Calu3 (cell line): ENCODE measurements at regions not wholly inside any gene's neighbourhood (a gene's known extent, or its start where the extent isn't known, plus 50 kb on each side); places are given as distances from the start of the nearest gene placed in this dataset.

Experiments used
- BruUV-seq: library from RNA; stranded (reverse); fragments of 400-500 nt; replicated peaks from 2 replicates; lab custom pipeline; 2021; lab: Mats Ljungman, UMichigan
- CTCF ChIA-PET: fragments of 300-600 bp; sonication (Branson Sonifier 250); formaldehyde crosslinking; loops from one replicate; lab custom pipeline; 2022; ENCODE audit warnings: antibody characterized with exemption; lab: Charles Lee
- DNase-seq: peaks from one replicate; pipeline ENCODE4 v3.0.0; 2022
- H3K27ac Mint-ChIP-seq: one replicate; pipeline ENCODE4 v1.8.0; 2022; ENCODE audit warnings: mixed read lengths; ENCODE audit not compliant: unreplicated experiment
- H3K27me3 Mint-ChIP-seq: one replicate; pipeline ENCODE4 v1.8.0; 2022; ENCODE audit warnings: mixed read lengths; ENCODE audit not compliant: unreplicated experiment
- H3K36me3 Mint-ChIP-seq: one replicate; pipeline ENCODE4 v1.8.0; 2022; ENCODE audit warnings: mild to moderate bottlenecking, moderate library complexity, mixed read lengths; ENCODE audit not compliant: insufficient read depth, unreplicated experiment
- H3K4me1 Mint-ChIP-seq: one replicate; pipeline ENCODE4 v1.8.0; 2022; ENCODE audit warnings: mild to moderate bottlenecking, low read depth, mixed read lengths; ENCODE audit not compliant: unreplicated experiment
- H3K4me3 Mint-ChIP-seq: one replicate; pipeline ENCODE4 v1.8.0; 2022; ENCODE audit warnings: mild to moderate bottlenecking, low read depth, moderate library complexity, mixed read lengths; ENCODE audit not compliant: unreplicated experiment
- H3K9me3 Mint-ChIP-seq: one replicate; pipeline ENCODE4 v1.8.0; 2022; ENCODE audit warnings: low read depth, mixed read lengths; ENCODE audit not compliant: unreplicated experiment
- intact Hi-C: fragments of 100-400 bp; cut with micrococcal nuclease; formaldehyde crosslinking; loops from one replicate; pipeline ENCODE4 v1.10.0; 2022; ENCODE audit not compliant: unreplicated experiment
- TF ChIP-seq, protein P1 (sequence below): fragments of 200-600 bp; IDR thresholded peaks from one replicate; pipeline ENCODE4 v1.8.0; 2022; ENCODE audit warnings: antibody characterized with exemption; ENCODE audit not compliant: unreplicated experiment

DNA sequence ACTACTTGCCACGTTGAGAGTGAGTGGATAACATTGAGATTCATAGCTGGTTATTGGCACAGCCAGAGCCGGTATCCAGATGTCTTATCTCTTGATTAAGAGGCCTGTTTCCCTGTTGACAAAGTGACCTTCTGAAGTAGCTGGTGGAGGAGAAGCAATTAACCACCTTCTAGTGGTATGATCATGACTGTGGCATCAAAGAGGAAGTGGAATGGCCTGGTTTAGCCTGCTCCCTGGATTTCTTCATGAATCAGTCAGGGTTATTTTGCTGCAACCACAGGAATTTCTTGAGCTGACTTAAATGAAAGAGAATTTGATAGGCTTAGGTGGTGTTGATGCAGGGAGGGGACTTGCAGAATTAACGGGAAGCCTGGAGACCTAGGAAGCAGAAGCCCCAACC is 398.3 kb downstream of the MFSD1 start:
- Mint-ChIP-seq H3K4me1 (peaks cover 13% of the 10 kb centered on the region), H3K9me3 (peaks cover 7% of the 10 kb centered on the region), H3K36me3 (no peaks in the 10 kb centered on the region), H3K27ac (no peak overlapping the region), H3K27me3 (no peaks in the 10 kb centered on the region), H3K4me3 (no peak overlapping the region)
- TF ChIP-seq, protein P1, sequence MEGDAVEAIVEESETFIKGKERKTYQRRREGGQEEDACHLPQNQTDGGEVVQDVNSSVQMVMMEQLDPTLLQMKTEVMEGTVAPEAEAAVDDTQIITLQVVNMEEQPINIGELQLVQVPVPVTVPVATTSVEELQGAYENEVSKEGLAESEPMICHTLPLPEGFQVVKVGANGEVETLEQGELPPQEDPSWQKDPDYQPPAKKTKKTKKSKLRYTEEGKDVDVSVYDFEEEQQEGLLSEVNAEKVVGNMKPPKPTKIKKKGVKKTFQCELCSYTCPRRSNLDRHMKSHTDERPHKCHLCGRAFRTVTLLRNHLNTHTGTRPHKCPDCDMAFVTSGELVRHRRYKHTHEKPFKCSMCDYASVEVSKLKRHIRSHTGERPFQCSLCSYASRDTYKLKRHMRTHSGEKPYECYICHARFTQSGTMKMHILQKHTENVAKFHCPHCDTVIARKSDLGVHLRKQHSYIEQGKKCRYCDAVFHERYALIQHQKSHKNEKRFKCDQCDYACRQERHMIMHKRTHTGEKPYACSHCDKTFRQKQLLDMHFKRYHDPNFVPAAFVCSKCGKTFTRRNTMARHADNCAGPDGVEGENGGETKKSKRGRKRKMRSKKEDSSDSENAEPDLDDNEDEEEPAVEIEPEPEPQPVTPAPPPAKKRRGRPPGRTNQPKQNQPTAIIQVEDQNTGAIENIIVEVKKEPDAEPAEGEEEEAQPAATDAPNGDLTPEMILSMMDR = no peak
- DNase-seq = peak; percentile 58
- intact Hi-C loops = no loop called here
- CTCF ChIA-PET = interaction anchor here (0.6 to 1.3 kb wide), 11 partner anchors 9 to 108 kb away, joined by 3 to 11 read pairs (median 4); no protein-coding TSS in a partner anchor
- no TSS peak for BruUV-seq

DNA sequence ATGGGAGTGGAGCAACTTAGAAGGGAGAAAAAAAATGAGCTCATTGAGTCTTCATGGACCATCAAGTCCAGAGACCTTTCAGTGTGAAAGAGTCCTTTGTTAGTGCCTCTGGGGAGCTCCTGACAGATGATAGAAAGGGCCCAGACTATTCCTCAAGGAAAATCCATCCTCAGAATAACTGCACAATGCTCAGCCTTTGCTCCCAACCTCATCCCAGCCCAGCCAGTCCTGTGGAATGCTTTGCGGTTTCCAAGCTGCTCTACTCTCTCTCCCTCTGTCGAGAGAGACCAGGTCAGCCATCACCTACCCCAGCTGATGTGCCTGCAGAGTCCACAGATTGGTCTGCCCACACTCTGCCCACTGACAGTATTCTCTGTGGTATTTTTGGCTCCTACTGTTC is 406.2 kb downstream of the MFSD1 start:
- peaks cover 8% of the 10 kb centered on the region for H3K4me1 Mint-ChIP-seq
- no peaks in the 10 kb centered on the region for H3K27me3 Mint-ChIP-seq
- peaks cover 11% of the 10 kb centered on the region for H3K9me3 Mint-ChIP-seq
- BruUV-seq = no TSS peak
- TF ChIP-seq, protein P1 = no peak
- no peak overlapping the region for H3K27ac Mint-ChIP-seq
- no peak overlapping the region for H3K4me3 Mint-ChIP-seq
- H3K36me3 Mint-ChIP-seq = no peaks in the 10 kb centered on the region
- DNase-seq = no peak
- intact Hi-C loops = no loop called here
- CTCF ChIA-PET = interaction anchor here (0.9 to 1.0 kb wide), 2 partner anchors 41 to 43 kb away, joined by 3 to 9 read pairs; no protein-coding TSS in a partner anchor

DNA sequence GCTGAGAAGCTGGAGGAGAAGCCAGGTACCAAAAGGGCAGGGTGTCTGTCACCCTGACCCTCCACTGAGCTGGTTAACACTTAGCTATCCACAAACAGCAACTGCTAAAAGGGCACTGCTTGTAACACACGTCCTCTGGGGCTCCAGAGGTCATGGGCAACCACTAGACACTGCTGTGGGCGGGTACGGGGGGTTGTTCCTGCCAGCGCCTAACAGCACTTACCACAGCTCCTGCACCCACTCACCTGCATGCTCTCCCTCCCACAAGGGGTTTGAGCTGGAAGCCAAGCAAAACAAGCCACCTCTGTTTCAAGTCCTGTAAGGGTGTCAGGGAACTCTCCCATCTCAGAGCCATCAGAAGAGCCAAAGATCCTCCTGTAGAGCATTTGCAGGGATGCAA is 407.6 kb downstream of the MFSD1 start:
- intact Hi-C loops = no loop called here
- peaks cover 8% of the 10 kb centered on the region for H3K4me1 Mint-ChIP-seq
- BruUV-seq = no TSS peak
- TF ChIP-seq, protein P1 = no peak
- H3K9me3 Mint-ChIP-seq = peaks cover 11% of the 10 kb centered on the region
- no peak overlapping the region for H3K27ac Mint-ChIP-seq
- no peaks in the 10 kb centered on the region for H3K36me3 Mint-ChIP-seq
- no peak for DNase-seq
- CTCF ChIA-PET = no interaction called here
- no peak overlapping the region for H3K4me3 Mint-ChIP-seq
- H3K27me3 Mint-ChIP-seq = no peaks in the 10 kb centered on the region

DNA sequence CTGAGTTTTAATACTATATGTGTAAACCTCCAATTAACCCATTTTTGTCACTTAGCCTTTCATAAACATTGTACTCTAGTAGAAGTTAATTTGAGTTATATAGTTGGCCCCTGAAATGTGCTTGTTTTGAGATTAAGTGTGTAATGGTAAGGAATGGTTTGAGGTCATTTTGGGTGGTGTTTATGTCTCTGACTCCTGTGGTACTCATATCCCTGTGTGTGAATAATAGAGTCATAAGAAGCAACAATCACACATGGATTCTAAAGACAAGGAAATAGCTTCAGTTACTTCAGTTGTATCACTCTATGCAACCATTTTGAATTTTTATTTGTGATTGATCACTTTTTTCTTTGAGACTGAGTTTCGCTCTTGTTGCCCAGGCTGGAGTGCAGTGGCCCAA is 408.5 kb downstream of the MFSD1 start:
- H3K4me1 Mint-ChIP-seq = peaks cover 8% of the 10 kb centered on the region
- TF ChIP-seq, protein P1 = no peak
- no peaks in the 10 kb centered on the region for H3K27me3 Mint-ChIP-seq
- CTCF ChIA-PET = no interaction called here
- intact Hi-C loops = loop anchor here (10.0 kb wide), 1 partner anchor 116 kb away; no protein-coding TSS in a partner anchor
- H3K4me3 Mint-ChIP-seq = no peak overlapping the region
- no peak for DNase-seq
- H3K9me3 Mint-ChIP-seq = peaks cover 7% of the 10 kb centered on the region
- BruUV-seq = no TSS peak
- no peaks in the 10 kb centered on the region for H3K36me3 Mint-ChIP-seq
- no peak overlapping the region for H3K27ac Mint-ChIP-seq
